GM12801 (cell line): ENCODE measurements at regions not wholly inside any gene's neighbourhood (a gene's known extent, or its start where the extent isn't known, plus 50 kb on each side); places are given as distances from the start of the nearest gene placed in this dataset.

Source experiments
- TF ChIP-seq, protein P1 (sequence below): IDR thresholded peaks from one replicate; pipeline ENCODE4 v1.5.1; 2011; ENCODE audit warnings: control low read depth; ENCODE audit not compliant: insufficient read length; ENCODE audit errors: extremely low read depth

GRCh38 chr12:92551853-92552397 lies 150.9 kb upstream of the PLEKHG7 start:
- TF ChIP-seq, protein P1, sequence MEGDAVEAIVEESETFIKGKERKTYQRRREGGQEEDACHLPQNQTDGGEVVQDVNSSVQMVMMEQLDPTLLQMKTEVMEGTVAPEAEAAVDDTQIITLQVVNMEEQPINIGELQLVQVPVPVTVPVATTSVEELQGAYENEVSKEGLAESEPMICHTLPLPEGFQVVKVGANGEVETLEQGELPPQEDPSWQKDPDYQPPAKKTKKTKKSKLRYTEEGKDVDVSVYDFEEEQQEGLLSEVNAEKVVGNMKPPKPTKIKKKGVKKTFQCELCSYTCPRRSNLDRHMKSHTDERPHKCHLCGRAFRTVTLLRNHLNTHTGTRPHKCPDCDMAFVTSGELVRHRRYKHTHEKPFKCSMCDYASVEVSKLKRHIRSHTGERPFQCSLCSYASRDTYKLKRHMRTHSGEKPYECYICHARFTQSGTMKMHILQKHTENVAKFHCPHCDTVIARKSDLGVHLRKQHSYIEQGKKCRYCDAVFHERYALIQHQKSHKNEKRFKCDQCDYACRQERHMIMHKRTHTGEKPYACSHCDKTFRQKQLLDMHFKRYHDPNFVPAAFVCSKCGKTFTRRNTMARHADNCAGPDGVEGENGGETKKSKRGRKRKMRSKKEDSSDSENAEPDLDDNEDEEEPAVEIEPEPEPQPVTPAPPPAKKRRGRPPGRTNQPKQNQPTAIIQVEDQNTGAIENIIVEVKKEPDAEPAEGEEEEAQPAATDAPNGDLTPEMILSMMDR, result no peak

GRCh38 chr12:92551210-92551609 lies 151.6 kb upstream of the PLEKHG7 start:
- TF ChIP-seq, protein P1, result no peak

- TF ChIP-seq, protein P1, result no peak
Observed at GRCh38 chr12:92550661-92551060, 152.1 kb upstream of the PLEKHG7 start.

DNA sequence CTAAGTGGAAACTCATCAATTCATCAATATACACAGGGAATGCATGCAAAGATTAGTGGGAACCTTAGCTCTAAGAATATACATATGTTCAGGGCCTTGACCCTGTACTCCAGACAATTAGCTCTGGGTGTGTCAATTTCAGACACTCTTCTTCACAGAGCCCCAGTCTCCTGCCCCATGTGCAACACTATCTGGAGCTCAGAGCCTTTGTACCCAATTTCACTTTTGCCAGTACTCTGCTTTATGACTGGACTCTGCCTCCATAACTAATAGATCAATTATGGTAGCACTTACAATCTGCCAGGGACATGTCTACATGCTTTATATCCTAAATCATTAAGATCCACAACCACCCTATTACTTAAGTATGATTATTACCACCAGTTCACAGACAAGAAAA lies 152.5 kb upstream of the PLEKHG7 start:
- TF ChIP-seq, protein P1, result no peak

- TF ChIP-seq, protein P1, result no peak
Observed at GRCh38 chr12:92549516-92549915, 153.3 kb upstream of the PLEKHG7 start.

DNA sequence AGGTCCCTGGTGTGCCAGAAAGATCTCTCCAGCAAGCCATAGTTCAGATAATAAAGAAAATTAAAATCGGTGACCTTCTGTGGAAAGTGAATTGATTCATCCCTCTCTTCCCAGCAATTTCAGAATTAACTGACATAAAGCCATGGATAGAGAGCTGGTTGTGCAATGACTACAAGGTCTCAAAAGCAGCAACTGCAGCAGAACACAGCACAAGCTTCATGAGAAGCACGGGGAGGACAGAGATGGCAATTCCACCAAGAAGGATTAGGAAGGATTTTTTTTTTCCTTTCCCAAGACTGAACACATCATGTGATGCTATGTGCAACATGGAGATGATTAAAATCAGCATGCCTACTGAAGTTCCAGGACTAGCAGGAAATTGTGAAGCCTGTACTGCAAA lies 154.9 kb upstream of the PLEKHG7 start:
- TF ChIP-seq, protein P1, result no peak

DNA sequence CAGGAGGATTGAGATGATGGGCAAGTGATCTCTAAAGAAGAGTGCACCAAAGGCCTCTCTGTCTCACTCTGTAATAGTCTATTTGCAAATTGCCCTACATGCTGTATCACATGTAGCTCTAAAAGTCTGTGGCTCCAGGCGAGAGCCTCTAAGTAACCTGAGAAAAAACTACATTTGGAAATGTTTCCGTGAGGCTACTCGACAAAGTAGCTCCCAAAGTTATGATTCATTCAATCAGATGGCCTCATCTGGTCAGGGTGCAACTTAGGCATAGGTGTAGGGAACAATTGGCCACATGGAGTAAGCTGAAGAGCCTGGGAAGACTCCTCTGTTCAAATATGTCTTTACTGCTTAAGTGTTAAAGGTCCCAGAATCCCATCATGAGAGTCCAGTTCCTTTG lies 155.4 kb upstream of the PLEKHG7 start:
- TF ChIP-seq, protein P1, result no peak
